Thoracic aorta (tissue), 2 donors: ENCODE measurements at regions not wholly inside any gene's neighbourhood (a gene's known extent, or its start where the extent isn't known, plus 50 kb on each side); places are given as distances from the start of the nearest gene placed in this dataset.

Experiments used
- ATAC-seq: fragments of 150-250 bp; one replicate; pipeline ENCODE4 v1.8.0; 2017; ENCODE audit warnings: low read depth; ENCODE audit not compliant: insufficient number of reproducible peaks, low FRiP score
- DNase-seq: peaks from one replicate; pipeline ENCODE4 v3.0.0-alpha.2; 2020; ENCODE audit warnings: low spot score
- H3K27ac ChIP-seq, 2 donors: fragments of 200-600 bp; sonication (generic); 1 replicate in 1 of 2; 2 replicates in 1 of 2; pipeline ENCODE4 v1.5.1; 2016; ENCODE audit warnings: mild to moderate bottlenecking in 2 of 2, moderate library complexity in 2 of 2
- H3K27me3 ChIP-seq: fragments of 200-600 bp; sonication (generic); replicated peaks from 2 replicates; pipeline ENCODE4 v1.6.0; 2016; ENCODE audit warnings: mild to moderate bottlenecking; ENCODE audit not compliant: insufficient read depth
- H3K36me3 ChIP-seq: fragments of 200-600 bp; sonication (generic); one replicate; pipeline ENCODE4 v1.5.1; 2016
- H3K4me1 ChIP-seq, 2 donors: fragments of 200-600 bp; sonication (generic); 1 replicate in 1 of 2; 2 replicates in 1 of 2; pipeline versions ENCODE4 v1.5.1 to v1.6.0; 2016; ENCODE audit warnings: low read depth in 2 of 2, mild to moderate bottlenecking in 1 of 2; ENCODE audit not compliant: control insufficient read depth in 1 of 2
- H3K4me3 ChIP-seq: fragments of 200-600 bp; sonication (generic); 2 replicates; pipeline ENCODE4 v1.5.1; 2016; ENCODE audit warnings: mild to moderate bottlenecking
- H3K9me3 ChIP-seq: fragments of 200-600 bp; sonication (generic); 2 replicates; pipeline ENCODE4 v1.5.1; 2016
- TF ChIP-seq, protein P1 (sequence below): fragments of 200-600 bp; sonication (generic); IDR thresholded peaks from one replicate; pipeline ENCODE4 v1.5.1; 2019; ENCODE audit warnings: antibody characterized with exemption

GRCh38 chr4:41839916-41840854 is 91.7 kb upstream of the PHOX2B start:
- H3K9me3 ChIP-seq: no peaks in the 10 kb centered on the region
- H3K27ac ChIP-seq: no peak overlapping the region
- no peak overlapping the region for H3K4me3 ChIP-seq
- DNase-seq (no peak), ATAC-seq (no peak)
- H3K27me3 ChIP-seq: no peaks in the 10 kb centered on the region
- TF ChIP-seq, protein P1, sequence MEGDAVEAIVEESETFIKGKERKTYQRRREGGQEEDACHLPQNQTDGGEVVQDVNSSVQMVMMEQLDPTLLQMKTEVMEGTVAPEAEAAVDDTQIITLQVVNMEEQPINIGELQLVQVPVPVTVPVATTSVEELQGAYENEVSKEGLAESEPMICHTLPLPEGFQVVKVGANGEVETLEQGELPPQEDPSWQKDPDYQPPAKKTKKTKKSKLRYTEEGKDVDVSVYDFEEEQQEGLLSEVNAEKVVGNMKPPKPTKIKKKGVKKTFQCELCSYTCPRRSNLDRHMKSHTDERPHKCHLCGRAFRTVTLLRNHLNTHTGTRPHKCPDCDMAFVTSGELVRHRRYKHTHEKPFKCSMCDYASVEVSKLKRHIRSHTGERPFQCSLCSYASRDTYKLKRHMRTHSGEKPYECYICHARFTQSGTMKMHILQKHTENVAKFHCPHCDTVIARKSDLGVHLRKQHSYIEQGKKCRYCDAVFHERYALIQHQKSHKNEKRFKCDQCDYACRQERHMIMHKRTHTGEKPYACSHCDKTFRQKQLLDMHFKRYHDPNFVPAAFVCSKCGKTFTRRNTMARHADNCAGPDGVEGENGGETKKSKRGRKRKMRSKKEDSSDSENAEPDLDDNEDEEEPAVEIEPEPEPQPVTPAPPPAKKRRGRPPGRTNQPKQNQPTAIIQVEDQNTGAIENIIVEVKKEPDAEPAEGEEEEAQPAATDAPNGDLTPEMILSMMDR: no peak
- no peaks in the 10 kb centered on the region for H3K4me1 ChIP-seq
- H3K36me3 ChIP-seq: no peaks in the 10 kb centered on the region

DNA sequence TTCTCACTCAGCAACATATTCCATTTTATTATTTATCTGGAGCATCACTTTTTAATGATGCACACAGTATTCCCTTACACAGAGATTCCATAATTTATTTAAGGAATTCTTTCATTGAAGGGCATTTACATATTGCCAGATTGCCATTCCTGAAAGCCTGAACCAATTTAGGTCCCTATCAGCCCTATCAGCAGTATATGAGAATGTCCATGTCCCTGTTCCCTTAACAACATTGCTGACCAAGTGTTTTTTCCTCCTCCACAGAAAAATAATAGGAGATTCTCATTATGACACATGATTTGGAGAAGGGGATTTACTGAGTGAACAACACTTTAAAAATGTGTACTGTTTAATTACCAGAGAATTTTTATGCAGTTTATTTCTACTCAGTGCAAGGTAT is 90.1 kb upstream of the PHOX2B start:
- H3K36me3 ChIP-seq: no peaks in the 10 kb centered on the region
- TF ChIP-seq, protein P1: no peak

GRCh38 chr4:41835321-41835995 is 86.9 kb upstream of the PHOX2B start:
- TF ChIP-seq, protein P1: no peak
- ATAC-seq (no peak), DNase-seq (no peak)
- no peaks in the 10 kb centered on the region for H3K9me3 ChIP-seq
- no peaks in the 10 kb centered on the region for H3K4me1 ChIP-seq
- no peaks in the 10 kb centered on the region for H3K36me3 ChIP-seq
- no peaks in the 10 kb centered on the region for H3K27me3 ChIP-seq
- no peak overlapping the region for H3K4me3 ChIP-seq
- no peak overlapping the region for H3K27ac ChIP-seq

More for the DNA sequence above, 90.1 kb upstream of the PHOX2B start:
- DNase-seq (no peak), ATAC-seq (no peak)
- H3K4me3 ChIP-seq: no peak overlapping the region
- H3K4me1 ChIP-seq: no peaks in the 10 kb centered on the region
- no peak overlapping the region for H3K27ac ChIP-seq
- H3K27me3 ChIP-seq: no peaks in the 10 kb centered on the region
- H3K9me3 ChIP-seq: no peaks in the 10 kb centered on the region

- ATAC-seq (no peak), DNase-seq (no peak)
- TF ChIP-seq, protein P1: no peak
- no peak overlapping the region for H3K4me3 ChIP-seq
- H3K27ac ChIP-seq: no peak overlapping the region
- H3K9me3 ChIP-seq: no peaks in the 10 kb centered on the region
- no peaks in the 10 kb centered on the region for H3K27me3 ChIP-seq
- H3K4me1 ChIP-seq: no peaks in the 10 kb centered on the region
- no peaks in the 10 kb centered on the region for H3K36me3 ChIP-seq
These were observed 84.4 kb upstream of the PHOX2B start for GRCh38 chr4:41832961-41833360.

- Histone ChIP-seq H3K36me3 (no peaks in the 10 kb centered on the region), H3K4me1 (no peaks in the 10 kb centered on the region), H3K27me3 (no peaks in the 10 kb centered on the region), H3K4me3 (no peak overlapping the region), H3K27ac (no peak overlapping the region), H3K9me3 (no peaks in the 10 kb centered on the region)
- TF ChIP-seq, protein P1: no peak
- ATAC-seq (no peak), DNase-seq (no peak)
These were observed 73.8 kb upstream of the PHOX2B start for GRCh38 chr4:41822325-41822724.
